MM.1S (cell line): ENCODE measurements at regions not wholly inside any gene's neighbourhood (a gene's known extent, or its start where the extent isn't known, plus 50 kb on each side); places are given as distances from the start of the nearest gene placed in this dataset.

Source experiments
- CTCF ChIP-seq: fragments of 300-600 bp; sonication (generic); IDR thresholded peaks from 2 replicates; pipeline ENCODE4 v1.5.1; 2016; ENCODE audit warnings: antibody characterized with exemption, low read length, mixed read lengths
- EZH2phosphoT487 ChIP-seq: fragments of 300-600 bp; sonication (generic); IDR thresholded peaks from 2 replicates; pipeline ENCODE4 v1.6.1; 2018; ENCODE audit warnings: antibody characterized with exemption, low read length

GRCh38 chr15:93265111-93265556 lies 176.1 kb upstream of the RGMA start:
- TF ChIP-seq EZH2phosphoT487: no peak
- no peak for TF ChIP-seq CTCF
